ENCODE measurements at regions not wholly inside any gene's neighbourhood (a gene's known extent, or its start where the extent isn't known, plus 50 kb on each side); places are given as distances from the start of the nearest gene placed in this dataset.

- Histone ChIP-seq H3K36me3 (ENCODE audit: control insufficient read depth in 4 of 4, insufficient read depth in 4 of 4, low read length in 4 of 4) (no peaks in the 10 kb centered on the region), H3K9me3 (ENCODE audit: control insufficient read depth in 4 of 4, insufficient read depth in 3 of 4, low read length in 3 of 4) (no peaks in the 10 kb centered on the region), H3K27ac (ENCODE audit: low read depth in 1 of 2, low read length in 1 of 2) (no peak overlapping the region), H3K9ac (ENCODE audit: insufficient read depth in 1 of 2, low read length in 2 of 2) (no peak overlapping the region), H3K27me3 (ENCODE audit: control insufficient read depth in 3 of 3, insufficient read depth in 3 of 3, low read length in 2 of 3) (no peaks in the 10 kb centered on the region), H3K4me3 (no peak overlapping the region), H3K4me1 (ENCODE audit: control insufficient read depth in 5 of 5, insufficient read depth in 5 of 5, low read length in 5 of 5) (peaks cover 0 to 7% (median 0%) of the 10 kb centered on the region in 5 donors)
- no peak for TF ChIP-seq CTCF (IDR thresholded peaks at IDR 0.05; ENCODE audit: control extremely low read depth, extremely low read depth)
- ATAC-seq (ENCODE audit: insufficient read depth, low FRiP score) (no peak), DNase-seq (no peak)
- WGBS, 2 donors: 92 to 95% methylated on average over 4 of the region's 4 CpGs
Measured at GRCh38 chr2:12080360-12080759, 333.9 kb downstream of the LPIN1 start.

- no peak overlapping the region for H3K9ac ChIP-seq (ENCODE audit: insufficient read depth in 1 of 2, low read length in 2 of 2)
- H3K4me1 ChIP-seq (ENCODE audit: control insufficient read depth in 5 of 5, insufficient read depth in 5 of 5, low read length in 5 of 5): peaks cover 0 to 6% (median 0%) of the 10 kb centered on the region in 5 donors
- no peaks in the 10 kb centered on the region for H3K36me3 ChIP-seq (ENCODE audit: control insufficient read depth in 4 of 4, insufficient read depth in 4 of 4, low read length in 4 of 4)
- no peaks in the 10 kb centered on the region for H3K27me3 ChIP-seq (ENCODE audit: control insufficient read depth in 3 of 3, insufficient read depth in 3 of 3, low read length in 2 of 3)
- H3K4me3 ChIP-seq: no peak overlapping the region
- ATAC-seq (ENCODE audit: insufficient read depth, low FRiP score) (no peak), DNase-seq (no peak)
- no peaks in the 10 kb centered on the region for H3K9me3 ChIP-seq (ENCODE audit: control insufficient read depth in 4 of 4, insufficient read depth in 3 of 4, low read length in 3 of 4)
- no peak overlapping the region for H3K27ac ChIP-seq (ENCODE audit: low read depth in 1 of 2, low read length in 1 of 2)
- TF ChIP-seq CTCF (IDR thresholded peaks at IDR 0.05; ENCODE audit: control extremely low read depth, extremely low read depth): no peak
- WGBS, 2 donors: 77 to 88% methylated on average over 12 of the region's 12 CpGs
Measured at GRCh38 chr2:12081481-12082210, 335.2 kb downstream of the LPIN1 start.

DNA sequence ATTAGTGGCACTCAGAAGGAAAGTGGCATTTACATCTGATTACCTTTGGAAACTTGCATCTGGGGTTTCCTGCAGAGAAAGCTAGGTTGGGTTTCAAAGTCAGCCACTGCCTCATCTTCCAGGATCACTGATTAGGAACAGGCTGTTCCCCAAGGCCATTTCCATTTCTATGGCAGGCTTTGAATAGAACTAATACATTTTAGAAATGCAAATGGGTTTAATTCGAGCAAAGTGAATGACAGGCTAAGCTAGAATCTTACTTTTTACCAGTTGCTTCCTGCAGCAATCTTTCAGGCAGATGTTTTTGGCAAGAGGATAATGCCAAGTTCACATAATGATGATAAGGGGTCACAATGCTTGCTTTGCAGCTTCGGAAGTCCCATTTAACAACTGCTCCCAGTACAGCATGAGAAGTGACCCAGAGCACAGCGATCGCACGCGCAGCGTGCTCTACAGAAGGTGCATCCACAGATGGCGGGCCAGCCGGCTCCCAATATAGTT, 336.7 kb downstream of the LPIN1 start:
- no peak overlapping the region for H3K4me3 ChIP-seq
- 81 to 95% methylated on average over 9 of the region's 9 CpGs for WGBS, 2 donors
- H3K27ac ChIP-seq (ENCODE audit: low read depth in 1 of 2, low read length in 1 of 2): no peak overlapping the region
- H3K36me3 ChIP-seq (ENCODE audit: control insufficient read depth in 4 of 4, insufficient read depth in 4 of 4, low read length in 4 of 4): no peaks in the 10 kb centered on the region
- DNase-seq (no peak), ATAC-seq (ENCODE audit: insufficient read depth, low FRiP score) (no peak)
- TF ChIP-seq CTCF (IDR thresholded peaks at IDR 0.05; ENCODE audit: control extremely low read depth, extremely low read depth): no peak
- H3K9ac ChIP-seq (ENCODE audit: insufficient read depth in 1 of 2, low read length in 2 of 2): no peak overlapping the region
- no peaks in the 10 kb centered on the region for H3K27me3 ChIP-seq (ENCODE audit: control insufficient read depth in 3 of 3, insufficient read depth in 3 of 3, low read length in 2 of 3)
- H3K9me3 ChIP-seq (ENCODE audit: control insufficient read depth in 4 of 4, insufficient read depth in 3 of 4, low read length in 3 of 4): no peaks in the 10 kb centered on the region
- H3K4me1 ChIP-seq (ENCODE audit: control insufficient read depth in 5 of 5, insufficient read depth in 5 of 5, low read length in 5 of 5): no peaks in the 10 kb centered on the region

All from lung (tissue), 11 donors.